SH-SY5Y (cell line): ENCODE measurements at regions not wholly inside any gene's neighbourhood (a gene's known extent, or its start where the extent isn't known, plus 50 kb on each side); places are given as distances from the start of the nearest gene placed in this dataset.

Source experiments
- GATA2 ChIP-seq: IDR thresholded peaks from 2 replicates; pipeline ENCODE4 v1.6.1; 2011; ENCODE audit warnings: mild to moderate bottlenecking, low read depth, low read length
- GATA3 ChIP-seq: IDR thresholded peaks from 2 replicates; pipeline ENCODE4 v1.6.1; 2011; ENCODE audit warnings: low read depth, mild to moderate bottlenecking, low read length, moderate library complexity

- TF ChIP-seq GATA2 = no peak
- no peak for TF ChIP-seq GATA3
These were observed 292.4 kb downstream of the PHF14 start for GRCh38 chr7:11266101-11266500.
